Lower leg skin (tissue), 3 donors: ENCODE measurements at regions not wholly inside any gene's neighbourhood (a gene's known extent, or its start where the extent isn't known, plus 50 kb on each side); places are given as distances from the start of the nearest gene placed in this dataset.

Experiments
- CTCF ChIP-seq, 3 donors: fragments of 450-650 bp; IDR thresholded peaks; one replicate each; pipeline ENCODE4 v1.5.1; 2016; ENCODE audit warnings: antibody characterized with exemption in 3 of 3, mild to moderate bottlenecking in 3 of 3, moderate library complexity in 2 of 3
- POLR2A ChIP-seq, 2 donors: fragments of 450-650 bp; IDR thresholded peaks; one replicate each; pipeline ENCODE4 v1.6.1; 2016 to 2017; ENCODE audit warnings: antibody characterized with exemption in 2 of 2, mild to moderate bottlenecking in 1 of 2, moderate library complexity in 1 of 2

- TF ChIP-seq CTCF (IDR thresholded peaks at IDR 0.05) (no peak), POLR2A (IDR thresholded peaks at IDR 0.05) (no peak)
Observed at GRCh38 chr12:125651625-125652024, 586.4 kb downstream of the AACS start.
